ENCODE measurements at regions not wholly inside any gene's neighbourhood (a gene's known extent, or its start where the extent isn't known, plus 50 kb on each side); places are given as distances from the start of the nearest gene placed in this dataset.

- no peak for TF ChIP-seq CTCF (IDR thresholded peaks at IDR 0.05; ENCODE audit: low read depth, low read length, missing input control)
- no peak for TF ChIP-seq RAD21 (IDR thresholded peaks at IDR 0.05)
- TF ChIP-seq MAX (IDR thresholded peaks at IDR 0.05) = no peak
- TF ChIP-seq YY1 (IDR thresholded peaks at IDR 0.05) = no peak
- no peak for TF ChIP-seq ZBTB33 (IDR thresholded peaks at IDR 0.05)
- TF ChIP-seq REST (IDR thresholded peaks at IDR 0.05) = no peak
- TF ChIP-seq RXRA (IDR thresholded peaks at IDR 0.05) = no peak
- TF ChIP-seq TAF1 (conservative IDR thresholded peaks at IDR 0.05) = no peak
- no peak for TF ChIP-seq JUND (IDR thresholded peaks at IDR 0.05)
- TF ChIP-seq GABPA (IDR thresholded peaks at IDR 0.05 in 1 of 2, conservative IDR thresholded peaks at IDR 0.05 in 1 of 2) = no peak
- no peak for TF ChIP-seq EGR1 (IDR thresholded peaks at IDR 0.05; ENCODE audit: low read depth in 2 of 2)
- no peak for TF ChIP-seq SP1 (IDR thresholded peaks at IDR 0.05)
- TF ChIP-seq FOXA2 (IDR thresholded peaks at IDR 0.05) = no peak
Measured at GRCh38 chr10:4217187-4217586, 432.2 kb upstream of the KLF6 start.

Data from liver (tissue), 3 donors.